Stimulated activated CD4-positive, alpha-beta T cell treated with anti-CD3 and anti-CD28 coated beads, Interleukin-12 subunit alpha, Interleukin-12 subunit beta, amount 100 ng/mL, for 24 hours (primary cell): ENCODE measurements at regions not wholly inside any gene's neighbourhood (a gene's known extent, or its start where the extent isn't known, plus 50 kb on each side); places are given as distances from the start of the nearest gene placed in this dataset.
"Not testable (repeated sequence)": the region's sequence is repeated elsewhere in the genome, so short reads cannot be mapped to it uniquely, and the experiment has no call there.

ENCODE experiments used
- DNase-seq, 2 experiments: peaks; one replicate each; pipeline ENCODE4 v3.0.0-alpha.2; 2020; ENCODE audit warnings: low read depth in 2 of 2

DNA sequence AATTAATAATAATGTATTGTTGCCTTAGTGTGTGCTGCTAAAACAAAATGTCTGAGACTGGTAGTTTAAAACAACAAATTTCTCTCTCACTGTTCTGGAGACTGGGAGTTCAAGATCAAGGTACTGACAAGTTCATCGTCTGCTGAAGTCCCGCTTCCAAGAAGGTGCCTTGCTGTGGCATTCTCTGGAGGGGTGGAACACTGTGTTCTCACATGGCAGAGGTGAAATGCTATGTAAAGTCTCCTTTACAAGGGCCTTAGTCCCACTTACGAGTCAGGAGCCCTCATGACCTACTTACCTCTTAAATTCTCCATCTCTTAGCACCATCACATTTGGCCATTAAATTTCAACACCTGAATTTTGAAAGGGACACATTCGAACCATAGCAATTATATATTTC is 299.2 kb upstream of the RBMS1 start:
- DNase-seq, result no peak

DNA sequence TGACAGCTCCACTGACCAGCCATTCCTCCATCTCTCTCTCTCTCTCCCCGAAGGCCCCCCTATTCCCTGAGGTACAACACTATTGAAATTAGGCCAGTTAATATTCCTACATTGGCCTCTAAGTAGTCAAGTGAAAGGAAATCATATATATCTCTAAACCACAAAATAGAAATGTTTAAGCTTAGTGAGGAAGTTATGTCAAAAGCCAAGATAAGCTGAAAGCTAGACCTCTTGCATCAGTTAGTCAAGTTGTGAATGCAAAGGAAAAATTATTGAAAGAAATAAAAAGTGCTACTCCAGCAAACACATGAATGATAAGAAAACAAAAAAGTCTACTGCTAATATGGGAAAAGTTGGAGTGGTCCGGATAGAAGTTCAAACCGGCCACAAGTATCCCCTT is 301.3 kb upstream of the RBMS1 start:
- no peak for DNase-seq

DNA sequence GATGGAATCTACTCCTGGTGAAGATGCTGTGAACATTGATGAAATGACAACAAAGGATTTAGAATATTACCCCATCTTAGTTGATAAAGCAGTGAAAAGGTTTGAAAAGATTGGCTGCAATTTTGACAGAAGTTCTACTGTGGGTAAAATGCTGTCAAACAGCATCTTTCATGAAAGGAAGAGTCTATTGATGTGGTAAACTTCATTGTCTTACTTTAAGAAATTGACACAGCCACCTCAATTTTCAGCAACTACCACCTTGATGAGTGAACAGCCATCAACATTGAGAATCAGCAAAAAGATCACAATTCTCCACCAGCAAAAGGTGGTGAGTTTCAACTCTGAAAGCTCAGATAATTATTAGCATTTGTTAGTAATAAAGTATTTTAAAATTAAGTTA is 310.3 kb upstream of the RBMS1 start:
- no peak for DNase-seq

DNA sequence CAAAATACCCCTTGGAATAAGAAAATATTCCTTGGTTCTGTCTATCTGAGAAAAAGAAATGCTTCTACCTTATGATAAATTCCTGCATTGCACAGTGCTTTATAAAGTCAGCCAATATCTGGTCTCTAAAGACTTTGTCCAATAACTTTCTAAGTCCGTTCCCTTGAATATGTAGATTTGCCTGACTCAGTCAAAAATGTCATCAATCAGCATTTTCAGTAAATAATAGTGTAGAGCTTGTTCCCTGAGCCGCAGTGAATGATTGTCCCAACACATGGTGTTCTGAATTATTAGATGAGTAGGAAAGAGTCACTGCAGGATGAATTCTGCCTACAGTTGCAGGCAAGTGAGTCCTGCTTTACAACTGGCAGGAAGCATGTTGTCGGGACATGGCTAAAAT is 316.8 kb upstream of the RBMS1 start:
- no peak for DNase-seq

DNA sequence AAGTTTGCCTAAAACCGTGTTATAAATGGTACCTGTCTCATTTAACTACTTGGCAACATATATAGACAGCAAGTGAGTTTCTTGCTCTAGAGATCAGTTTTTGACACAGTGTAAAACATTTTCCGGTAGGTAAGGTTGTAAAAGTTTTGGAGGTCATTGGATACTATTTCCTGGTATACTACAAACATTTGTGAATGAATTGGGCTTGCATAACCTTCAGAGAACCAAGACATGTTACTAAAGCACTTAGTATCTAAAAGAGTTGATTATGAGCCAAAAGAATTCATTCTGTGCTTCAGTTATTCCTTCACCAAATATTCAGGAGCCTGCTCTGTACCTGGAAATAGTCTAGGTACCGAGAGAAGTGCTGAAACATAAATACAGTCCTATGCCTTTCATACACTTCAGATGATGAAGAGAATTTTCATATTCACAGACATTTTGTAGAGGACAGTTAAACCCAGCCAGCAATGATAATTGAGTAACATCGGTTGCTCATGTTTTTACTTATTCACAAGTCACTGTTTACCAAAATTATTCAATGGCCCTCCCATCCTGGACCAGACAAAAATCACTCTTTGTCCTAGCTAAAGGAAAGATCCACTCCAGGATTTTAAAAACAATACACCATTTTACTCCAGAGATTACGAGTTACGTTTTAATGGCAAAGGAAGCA is 319.4 kb upstream of the RBMS1 start:
- no peak for DNase-seq

DNA sequence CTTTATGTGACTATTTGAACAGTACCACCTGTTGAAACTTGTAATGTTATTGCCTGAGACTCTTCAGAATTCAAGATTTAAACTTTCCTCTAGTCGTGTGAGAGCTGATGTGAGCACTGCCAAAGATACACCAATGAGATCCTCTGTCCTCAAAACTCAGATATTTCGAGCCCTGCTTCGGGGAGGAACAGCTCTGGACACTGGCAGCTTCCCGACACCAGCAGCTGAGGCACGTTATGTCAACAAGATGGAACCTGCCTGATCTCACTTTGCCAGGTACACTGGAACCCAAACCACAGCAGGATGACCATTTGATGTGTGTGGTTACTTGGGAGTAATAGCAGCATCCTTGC is 319.9 kb upstream of the RBMS1 start:
- no peak for DNase-seq

DNA sequence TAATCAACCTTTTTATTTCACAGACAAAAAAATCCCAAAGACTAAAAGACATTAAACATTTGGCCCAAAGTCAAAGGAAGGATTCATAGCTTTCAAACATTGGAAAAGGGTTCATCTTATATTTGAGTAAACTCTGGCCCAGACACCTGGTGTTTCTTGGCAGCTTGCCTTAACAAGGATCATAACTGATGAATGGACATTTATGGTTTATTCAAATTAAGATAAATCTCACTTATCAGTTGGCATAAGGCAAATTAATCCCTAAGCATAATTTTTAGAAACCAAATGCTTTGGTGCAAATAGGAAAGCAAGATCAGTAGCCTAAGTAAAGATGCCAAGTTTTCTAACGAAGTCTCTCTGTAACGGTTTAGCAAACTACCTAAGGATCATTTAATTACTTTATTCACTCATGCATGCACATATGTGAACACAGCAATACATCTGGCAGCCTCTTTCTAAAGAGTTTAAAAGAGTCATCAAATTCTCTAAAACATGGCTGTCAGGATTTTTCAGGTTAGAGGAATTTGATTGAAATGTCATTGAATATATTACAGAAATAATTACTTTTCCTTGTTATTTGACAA is 323.4 kb upstream of the RBMS1 start:
- DNase-seq, result no peak

DNA sequence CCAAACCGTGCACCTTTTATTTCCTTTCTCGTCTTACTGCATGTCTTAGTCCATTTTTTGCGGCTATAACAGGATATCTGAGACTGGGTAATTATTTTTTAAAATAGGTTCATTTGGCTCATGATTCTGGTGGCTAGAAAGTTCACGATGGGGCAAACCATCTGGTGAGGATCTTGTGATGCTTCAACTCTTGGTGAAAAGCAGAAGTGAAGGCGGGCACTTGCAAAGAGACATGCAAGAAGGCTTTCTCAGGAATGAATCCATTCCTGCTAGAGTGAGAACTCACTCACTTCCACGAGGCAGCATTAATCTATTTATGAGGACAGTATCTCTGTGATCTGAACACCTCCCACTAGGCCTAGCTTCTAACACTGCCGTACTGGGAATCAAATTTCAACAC is 327.1 kb upstream of the RBMS1 start:
- DNase-seq, result no peak

DNA sequence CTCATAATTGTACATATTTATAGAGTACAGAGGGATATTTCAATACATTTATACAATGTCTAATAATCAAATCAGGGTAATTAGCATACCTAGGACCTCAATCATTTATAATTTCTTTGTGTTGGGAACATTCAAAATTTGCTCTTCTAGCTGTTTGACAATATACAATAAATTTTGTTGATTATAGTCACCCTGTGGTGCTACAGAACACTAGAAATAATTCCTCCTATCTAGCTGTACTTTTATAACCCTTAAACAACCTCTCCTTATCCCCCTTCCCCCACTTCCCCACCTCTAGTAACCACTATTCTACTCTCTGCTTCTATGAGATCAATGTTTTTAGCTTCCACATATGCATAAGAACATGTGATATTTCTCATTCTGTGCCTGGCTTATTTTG is 328.4 kb upstream of the RBMS1 start:
- DNase-seq, result no peak

DNA sequence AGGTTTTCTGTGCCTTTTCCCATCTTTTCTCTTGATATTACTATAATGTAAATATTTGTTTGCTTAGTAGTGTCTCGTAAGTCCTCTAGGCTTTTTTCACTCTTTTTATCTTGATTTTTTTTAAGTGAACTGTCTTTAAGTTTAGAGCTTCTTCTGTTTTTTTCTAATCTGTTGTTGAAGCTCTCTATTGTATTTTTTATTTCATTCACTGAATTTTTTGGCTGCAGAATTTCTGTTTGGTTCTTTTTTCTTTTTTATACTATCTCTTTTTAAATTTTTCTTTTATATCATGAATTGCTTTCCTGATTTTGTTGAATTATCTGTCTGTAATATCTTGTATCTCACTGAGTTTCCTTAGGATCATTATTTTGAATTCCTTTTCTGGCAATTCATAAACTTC is 331.8 kb upstream of the RBMS1 start:
- DNase-seq, result no peak

DNA sequence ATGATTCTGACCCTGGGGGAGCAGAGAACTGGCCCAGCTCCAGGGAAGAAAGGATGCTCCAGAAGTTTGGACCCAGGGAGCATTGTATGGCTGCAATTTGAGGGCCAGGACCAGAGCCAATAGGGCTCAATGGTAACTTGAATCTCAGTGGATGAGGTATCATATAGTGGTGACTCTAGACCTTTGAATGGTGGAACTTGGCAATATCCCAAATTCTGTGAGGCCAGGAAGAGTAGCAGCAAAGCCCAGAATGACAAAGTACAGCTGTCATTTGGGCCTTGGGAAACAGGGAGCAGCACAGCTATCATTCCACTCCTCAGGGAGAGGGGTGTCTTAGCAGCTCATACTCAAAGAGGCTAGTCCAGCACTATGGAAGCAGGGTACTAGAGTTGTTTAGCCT is 332.9 kb upstream of the RBMS1 start:
- DNase-seq, result no peak

DNA sequence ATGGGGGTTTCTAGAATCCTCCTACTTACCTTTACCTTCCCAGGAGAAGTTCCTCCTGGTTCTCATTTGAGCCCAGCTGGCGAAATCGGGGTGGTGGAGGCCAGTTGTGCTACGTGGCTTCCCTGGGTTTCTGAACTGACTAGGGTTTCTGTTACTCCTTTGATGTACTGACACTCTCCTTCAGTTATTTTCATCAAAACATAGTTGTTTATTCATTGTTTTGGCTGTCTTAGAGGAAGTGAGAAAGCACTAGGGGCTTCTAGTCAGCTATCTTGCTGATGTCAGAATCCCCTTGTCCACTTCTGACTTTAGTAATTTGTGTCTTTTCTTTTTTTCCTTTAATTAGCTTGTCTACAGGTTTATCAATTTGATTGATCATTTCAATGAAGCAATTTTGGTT is 332.2 kb upstream of the TANK start:
- DNase-seq, result no peak

DNA sequence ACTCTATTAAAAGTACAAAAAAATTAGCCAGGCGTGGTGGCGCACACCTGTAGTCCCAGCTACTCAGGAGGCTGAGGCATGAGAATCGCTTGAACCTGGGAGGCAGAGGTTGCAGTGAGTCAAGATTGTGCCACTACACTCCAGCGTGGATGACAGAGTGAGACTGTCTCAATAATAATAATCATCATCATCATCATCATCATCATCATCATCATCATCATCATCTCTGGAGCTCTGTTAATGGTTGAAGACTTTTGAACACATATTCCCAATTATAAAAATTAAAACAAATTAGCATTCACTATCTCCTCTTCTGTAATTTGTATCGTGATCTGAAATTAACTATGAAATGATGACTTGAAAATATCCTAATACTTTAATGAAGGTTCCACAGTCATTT is 327.8 kb upstream of the TANK start:
- DNase-seq, result not testable (repeated sequence)

DNA sequence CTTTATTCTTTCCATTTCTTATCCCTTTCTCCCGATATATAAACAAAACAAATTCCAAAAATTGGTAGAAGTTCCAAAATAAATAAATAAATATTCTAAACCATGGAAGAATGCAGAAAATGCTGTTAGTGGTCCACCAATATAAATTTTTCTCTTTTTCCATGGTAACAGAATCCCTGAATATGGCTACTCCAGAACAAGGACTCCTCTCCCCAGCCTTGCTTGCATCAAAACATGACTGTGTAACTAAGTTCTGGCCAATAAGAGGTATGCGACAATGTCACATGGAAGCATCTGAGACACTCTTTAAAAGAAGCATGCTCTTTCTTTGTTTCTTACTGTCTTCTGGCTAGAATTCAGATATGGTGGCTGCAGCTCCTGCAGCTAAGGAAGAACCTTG is 325.1 kb upstream of the TANK start:
- no peak for DNase-seq

DNA sequence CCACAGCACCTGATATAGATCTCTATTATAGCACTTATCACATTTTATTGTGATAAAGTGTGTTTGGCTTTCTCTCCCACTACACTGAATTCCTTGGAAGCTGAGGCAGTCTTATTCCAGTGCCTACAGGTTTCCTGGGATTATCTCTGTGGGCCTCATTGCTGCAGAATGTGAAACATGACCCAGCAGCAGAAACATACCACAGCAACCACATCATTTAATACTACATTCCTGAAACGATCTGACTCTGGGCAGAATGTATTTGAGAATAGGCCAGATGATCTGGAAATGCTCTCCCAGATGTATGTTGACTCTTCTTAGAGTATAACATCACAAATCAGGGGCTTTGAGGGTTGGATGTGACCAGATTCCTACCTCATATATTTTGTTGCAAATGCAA is 323.5 kb upstream of the TANK start:
- DNase-seq, result no peak

DNA sequence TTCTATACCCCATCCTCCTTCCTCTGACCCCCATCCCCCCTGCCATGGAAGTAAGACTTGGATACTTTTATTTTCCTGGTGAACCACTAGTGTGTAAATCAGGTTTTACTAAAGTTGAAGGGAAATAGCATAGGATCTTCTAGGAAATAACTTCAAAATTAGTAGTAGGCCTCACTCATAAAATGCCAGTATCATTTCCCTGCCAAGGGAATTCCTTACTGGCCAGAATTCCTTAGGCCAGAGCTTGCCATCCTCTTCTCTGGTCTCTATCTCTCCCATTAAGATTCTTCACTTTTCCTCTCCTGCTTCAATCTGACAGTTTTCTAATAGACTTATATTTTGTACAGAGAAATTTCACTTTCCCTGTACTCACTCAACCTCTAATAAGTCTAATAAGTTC is 322.8 kb upstream of the TANK start:
- DNase-seq, result no peak

DNA sequence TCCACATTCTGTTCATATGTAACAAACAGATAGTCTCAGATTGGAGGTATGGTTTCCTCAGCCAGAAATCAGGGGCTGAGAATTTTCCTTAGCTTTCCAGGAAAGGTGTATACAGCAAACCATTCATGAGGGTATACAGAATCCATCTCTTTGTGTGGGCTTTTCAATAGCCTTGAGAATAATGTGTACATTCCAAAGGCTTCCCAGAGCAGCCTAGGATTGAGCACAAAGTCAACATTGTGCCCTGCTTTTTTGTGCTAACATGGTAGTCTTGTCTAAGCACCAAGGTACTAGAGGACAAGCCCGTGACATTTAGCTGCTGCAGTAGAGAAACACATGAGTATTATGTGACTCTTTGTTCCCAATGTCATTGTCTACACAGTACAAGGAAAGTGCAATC is 322.1 kb upstream of the TANK start:
- no peak for DNase-seq

DNA sequence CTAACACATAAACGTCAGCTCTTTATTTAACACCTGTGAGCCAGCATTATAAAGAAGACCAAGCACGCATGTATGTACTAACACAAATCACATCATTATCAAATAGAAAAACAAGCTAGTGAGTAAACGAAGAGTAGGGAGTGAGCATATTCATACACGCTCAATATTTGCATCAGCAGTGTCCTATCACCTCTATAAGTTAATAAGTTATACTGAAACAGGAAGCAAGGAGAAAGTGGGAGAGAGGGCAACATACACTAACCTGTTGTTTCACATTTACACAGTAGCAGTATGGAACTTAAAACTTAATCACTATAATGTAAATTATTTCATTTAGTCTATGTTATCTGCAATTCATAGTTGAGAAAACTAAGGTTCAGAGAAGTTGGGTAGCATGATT is 321.5 kb upstream of the TANK start:
- no peak for DNase-seq

DNA sequence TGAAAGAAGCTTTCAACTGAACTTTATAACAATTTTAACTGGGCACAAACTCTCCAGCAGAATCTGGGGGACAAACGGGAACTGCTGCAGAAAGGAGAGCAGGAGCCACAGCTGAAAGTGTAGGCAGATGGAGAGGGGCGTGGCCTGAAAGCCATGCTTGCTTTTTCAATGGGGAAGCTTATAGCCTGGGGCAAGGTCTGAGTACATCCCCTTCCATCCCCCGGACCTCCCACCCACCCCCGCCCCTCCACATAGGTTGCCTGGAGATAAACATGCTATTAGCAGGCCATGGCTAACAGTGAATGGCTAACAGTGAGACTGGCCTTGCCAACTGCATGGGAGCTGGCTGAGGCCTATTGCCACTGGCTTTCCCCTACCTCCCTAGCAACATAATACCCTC is 317.9 kb upstream of the TANK start:
- no peak for DNase-seq

DNA sequence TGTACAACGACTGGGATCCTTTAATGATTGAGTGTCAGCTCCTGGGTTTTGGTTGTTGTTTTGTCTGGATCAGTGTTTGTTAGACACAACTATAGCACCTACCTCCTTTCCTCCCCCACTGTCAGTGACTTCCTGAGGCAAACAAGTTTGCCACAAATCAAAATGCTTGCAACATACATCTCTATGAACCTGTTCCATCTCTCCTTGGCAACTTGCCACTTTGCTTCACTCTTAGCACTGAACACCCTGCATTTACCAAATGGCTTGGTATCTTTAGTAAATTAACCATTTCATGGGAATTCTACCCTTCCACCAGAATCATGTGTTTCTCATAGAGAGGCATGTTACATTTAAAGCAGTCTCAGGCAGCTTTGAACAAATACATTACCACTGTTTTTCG is 301.1 kb upstream of the TANK start:
- DNase-seq, result no peak

DNA sequence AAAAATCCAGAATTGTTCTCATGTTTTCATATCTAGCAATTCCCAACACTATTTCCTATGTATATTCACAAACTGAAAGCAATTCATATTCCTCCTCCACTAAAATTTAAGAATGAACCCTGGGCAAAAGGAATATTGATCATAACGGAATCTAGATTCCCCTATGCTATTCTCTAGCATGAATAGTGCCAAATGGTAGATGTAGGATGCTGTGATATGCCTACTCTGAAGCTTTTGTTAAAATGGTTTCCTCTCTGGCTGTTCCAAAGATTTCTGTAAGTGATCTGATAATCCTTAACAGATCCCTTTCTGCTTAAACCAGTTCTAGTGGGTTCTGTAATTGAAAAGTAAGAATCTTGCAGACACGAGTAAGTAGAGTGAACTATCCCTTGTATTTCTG is 298.0 kb upstream of the TANK start:
- no peak for DNase-seq

DNA sequence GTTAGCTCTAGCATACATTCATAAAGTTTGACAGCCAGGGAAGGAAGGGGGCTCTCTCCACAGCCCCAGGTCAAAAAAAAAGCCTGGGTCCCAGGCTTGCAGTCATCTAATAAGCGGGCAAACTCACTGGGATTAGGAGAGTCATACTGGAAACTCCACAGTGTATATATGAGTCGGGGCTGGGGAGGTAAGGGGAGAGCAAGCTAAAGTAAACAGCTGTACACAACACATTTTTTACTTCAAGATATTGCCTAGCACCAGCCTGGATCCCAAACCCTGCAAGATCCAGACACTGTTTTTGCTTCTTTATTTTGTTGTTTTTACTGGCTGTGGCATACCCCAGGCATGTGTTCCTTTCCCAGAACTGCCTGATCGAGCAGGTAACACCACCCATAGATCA is 291.3 kb upstream of the TANK start:
- DNase-seq, result no peak

DNA sequence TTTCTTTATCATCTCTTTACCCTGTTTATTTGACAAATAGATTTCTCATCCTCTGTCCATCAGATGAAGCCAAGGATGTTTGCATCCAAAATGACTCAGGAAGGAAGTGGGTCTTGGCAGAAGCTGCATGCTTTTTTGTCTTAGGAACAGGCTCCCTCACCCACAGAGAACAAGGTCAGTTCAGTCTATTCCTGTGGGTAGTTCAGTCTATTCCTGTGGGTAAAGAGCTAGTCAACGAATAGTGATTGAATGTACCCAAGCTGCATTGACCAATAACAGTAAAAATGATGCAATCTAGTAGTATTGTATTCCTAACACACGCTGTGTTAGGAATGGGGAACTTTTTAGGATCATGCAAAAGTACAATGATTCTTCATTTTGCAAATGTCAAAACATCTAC is 290.8 kb upstream of the TANK start:
- no peak for DNase-seq

DNA sequence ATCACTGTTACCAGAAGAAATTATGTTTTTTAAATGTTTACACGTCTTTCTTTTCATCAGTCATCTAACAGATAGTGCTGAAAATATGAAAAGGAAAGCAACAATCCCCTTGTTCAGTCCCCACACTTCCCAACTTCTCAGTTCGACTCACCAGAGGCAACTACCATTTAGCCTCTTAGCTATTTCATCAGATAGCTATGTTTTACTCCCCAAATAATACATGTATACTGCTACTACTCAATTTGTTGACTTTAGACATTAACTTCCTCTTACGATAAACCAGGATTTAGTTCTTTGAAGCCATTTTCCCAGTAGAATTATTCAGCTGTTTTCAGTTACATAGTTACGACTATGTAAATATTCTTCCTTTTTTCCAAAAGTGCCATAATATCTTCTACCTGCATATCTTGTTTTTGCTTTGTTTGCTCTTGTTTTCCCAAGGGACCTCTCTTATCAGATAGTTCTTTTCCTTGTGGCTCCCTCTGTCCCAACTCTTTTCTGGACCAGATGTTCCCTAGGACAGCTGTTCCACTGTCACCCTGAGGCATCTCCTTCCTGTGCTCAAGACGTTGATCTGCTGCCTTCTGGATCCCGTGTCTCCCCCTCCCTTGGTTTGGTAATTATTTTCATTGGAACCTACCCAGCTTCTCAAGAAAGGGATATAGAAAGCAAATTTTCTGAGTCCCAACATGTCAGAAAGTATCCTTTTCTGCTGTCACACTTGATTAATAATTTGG is 289.3 kb upstream of the TANK start:
- no peak for DNase-seq
